K562 (cell line): ENCODE measurements at regions not wholly inside any gene's neighbourhood (a gene's known extent, or its start where the extent isn't known, plus 50 kb on each side); places are given as distances from the start of the nearest gene placed in this dataset.

Experiments
- ATAC-seq: fragments of 200-7000 bp; cut with Tn5 transposase; 3 replicates; pipeline ENCODE4 v1.9.1; 2020; ENCODE audit warnings: moderate library complexity
- BruUV-seq: library from RNA; stranded (reverse); fragments of 400-500 nt; replicated peaks from 2 replicates; lab custom pipeline; 2021; lab: Mats Ljungman, UMichigan
- CTCF ChIA-PET: fragments of 300-600 bp; formaldehyde crosslinking; extraction: SDS; loops from one replicate; lab custom pipeline; 2021; ENCODE audit warnings: low intra/inter-chr PET ratio; lab: Yijun Ruan, JAX
- POLR2A ChIA-PET: fragments of 300-600, 350-650 bp; sonication (Branson Sonifier 250); formaldehyde crosslinking; extraction: SDS; loops from one replicate; lab custom pipeline; 2021; ENCODE audit warnings: antibody characterized with exemption, inconsistent platforms; lab: Yijun Ruan, JAX
- DNase-seq, 4 experiments: peaks; one replicate each; pipeline versions ENCODE4 v3.0.0 to v3.0.0-alpha.2; 2011 to 2018; ENCODE audit warnings: low spot score in 3 of 4, mixed read lengths in 3 of 4; ENCODE audit errors: extremely low read depth in 1 of 4
- FAIRE-seq: peaks from 2 replicates; lab custom pipeline; 2011; peaks lifted over from hg19 to GRCh38; lab: Jason Lieb, UNC
- H2AFZ ChIP-seq: 2 replicates; pipeline ENCODE4 v1.6.0; 2011; ENCODE audit warnings: low read depth, low read length, control low read depth, inconsistent platforms
- H3K27ac ChIP-seq: fragments of 200-600 bp; 3 replicates; pipeline ENCODE4 v1.8.0; 2011; ENCODE audit warnings: low read depth, mild to moderate bottlenecking, control low read depth, inconsistent platforms, low read length, moderate library complexity, mixed read lengths; ENCODE audit errors: extremely low read depth
- H3K27me3 ChIP-seq, 2 experiments: fragments of 300-600 bp in 1 of 2; 2 replicates in 1 of 2; 3 replicates in 1 of 2; pipeline versions ENCODE4 v1.6.0 to v1.8.0; 2011; ENCODE audit warnings: inconsistent platforms in 2 of 2, low read length in 2 of 2, mild to moderate bottlenecking in 1 of 2, mixed read lengths in 1 of 2, moderate library complexity in 1 of 2; ENCODE audit not compliant: control insufficient read depth in 2 of 2, insufficient read depth in 2 of 2
- H3K36me3 ChIP-seq: fragments of 300-600 bp; 3 replicates; pipeline ENCODE4 v1.8.0; 2011; ENCODE audit warnings: mild to moderate bottlenecking, low read length, inconsistent platforms; ENCODE audit not compliant: control insufficient read depth, insufficient read depth
- H3K4me1 ChIP-seq, 2 experiments: fragments of 200-600 bp in 1 of 2; replicated peaks in 1 of 2; 2 replicates in 1 of 2; 3 replicates in 1 of 2; pipeline versions ENCODE4 v1.5.1 to v1.8.0; 2011; ENCODE audit warnings: inconsistent platforms in 2 of 2, low read length in 2 of 2, mild to moderate bottlenecking in 1 of 2, mixed read lengths in 1 of 2, moderate library complexity in 1 of 2; ENCODE audit not compliant: control insufficient read depth in 2 of 2, insufficient read depth in 2 of 2
- H3K4me2 ChIP-seq: 2 replicates; pipeline ENCODE4 v1.6.1; 2011; ENCODE audit warnings: low read length, control low read depth, inconsistent platforms, mixed read lengths; ENCODE audit not compliant: insufficient read depth
- H3K4me3 ChIP-seq: fragments of 200-600 bp; sonication (generic), shearing (Covaris generic); 2 replicates; pipeline ENCODE4 v1.5.1; 2016; ENCODE audit warnings: control low read depth, inconsistent platforms
- H3K79me2 ChIP-seq: fragments of 200-600 bp; 3 replicates; pipeline ENCODE4 v1.8.0; 2011; ENCODE audit warnings: low read length, inconsistent platforms; ENCODE audit not compliant: control insufficient read depth, insufficient read depth
- H3K9ac ChIP-seq, 2 experiments: 2 replicates each; pipeline versions ENCODE4 v1.6.0 to v1.6.1; 2011; ENCODE audit warnings: low read depth in 2 of 2, low read length in 2 of 2, control low read depth in 1 of 2, inconsistent platforms in 1 of 2, mild to moderate bottlenecking in 1 of 2, mixed read lengths in 1 of 2; ENCODE audit not compliant: insufficient read depth in 1 of 2
- H3K9me1 ChIP-seq: one replicate; pipeline ENCODE4 v1.6.0; 2011; ENCODE audit warnings: inconsistent platforms, mild to moderate bottlenecking, low read length, moderate library complexity; ENCODE audit not compliant: control insufficient read depth, insufficient read depth
- H3K9me3 ChIP-seq: replicated peaks from 2 replicates; pipeline ENCODE4 v1.5.1; 2011; ENCODE audit warnings: low read depth, low read length, inconsistent platforms; ENCODE audit not compliant: control insufficient read depth, insufficient read depth
- H4K20me1 ChIP-seq: replicated peaks from 2 replicates; pipeline ENCODE4 v1.6.1; 2011; ENCODE audit warnings: low read length, inconsistent platforms, mixed read lengths; ENCODE audit not compliant: control insufficient read depth, insufficient read depth
- ID3 ChIP-seq, 2 experiments: fragments of 250-450 bp in 1 of 2; fragments of 450-650 bp in 1 of 2; sonication (Bioruptor Pico) in 1 of 2; IDR thresholded peaks; 2 replicates each; pipeline versions ENCODE4 v1.6.1 to v1.8.0; 2016 to 2021; ENCODE audit warnings: mild to moderate bottlenecking in 2 of 2, moderate library complexity in 2 of 2, missing compliant biosample characterization in 1 of 2, missing genetic modification characterization in 1 of 2
- RB1 ChIP-seq: fragments of 450-650 bp; IDR thresholded peaks from 2 replicates; pipeline ENCODE4 v1.6.1; 2017; ENCODE audit warnings: low read depth, mild to moderate bottlenecking
- WGBS: fragments of 100-300 bp; shearing (Covaris generic); methylation state at CpG from one replicate; pipeline ENCODE4 v1.1.6; 2016; ENCODE audit warnings: low coverage, mixed read lengths; ENCODE audit not compliant: insufficient coverage; ENCODE audit errors: missing lambda C conversion rate; 5-methylcytosine and 5-hydroxymethylcytosine counted together
- in situ Hi-C: fragments of 300-500 bp; cut with MboI; formaldehyde crosslinking; loops from 4 replicates; pipeline ENCODE4 v1.15.0; 2018; ENCODE audit warnings: inconsistent platforms, mixed read lengths
- intact Hi-C: fragments of 100-400 bp; cut with micrococcal nuclease; formaldehyde crosslinking; loops from 2 replicates; pipeline ENCODE4 v1.14.2; 2022
- TF ChIP-seq, protein P1 (sequence below), 2 experiments: fragments of 450-650 bp; IDR thresholded peaks; 2 replicates each; pipeline ENCODE4 v1.6.1; 2016
- TF ChIP-seq, protein P2 (sequence below): fragments of 250-450 bp; sonication (Bioruptor Pico); IDR thresholded peaks from 2 replicates; pipeline ENCODE4 v1.8.0; 2021; ENCODE audit warnings: moderate library complexity, mild to moderate bottlenecking, inconsistent platforms

DNA sequence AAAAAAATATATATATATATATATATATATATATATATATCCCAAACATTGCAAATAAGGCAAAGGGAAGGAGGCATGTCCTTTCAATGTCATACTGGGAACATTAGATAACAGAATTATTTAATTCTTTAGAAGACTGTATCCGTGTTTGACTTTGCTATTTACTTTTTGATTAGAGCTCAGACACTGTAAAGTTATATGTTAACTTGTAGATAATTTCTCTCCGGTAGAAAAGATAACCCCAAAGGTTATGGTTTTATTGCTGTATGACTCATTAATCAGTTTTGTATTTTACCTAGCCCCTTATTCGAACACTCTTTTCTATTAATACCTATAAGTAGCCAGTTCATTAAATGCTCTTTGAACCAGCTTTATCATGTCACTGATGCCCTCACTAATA is 150.6 kb upstream of the DUSP21 start (continued):
- TF ChIP-seq, protein P1, sequence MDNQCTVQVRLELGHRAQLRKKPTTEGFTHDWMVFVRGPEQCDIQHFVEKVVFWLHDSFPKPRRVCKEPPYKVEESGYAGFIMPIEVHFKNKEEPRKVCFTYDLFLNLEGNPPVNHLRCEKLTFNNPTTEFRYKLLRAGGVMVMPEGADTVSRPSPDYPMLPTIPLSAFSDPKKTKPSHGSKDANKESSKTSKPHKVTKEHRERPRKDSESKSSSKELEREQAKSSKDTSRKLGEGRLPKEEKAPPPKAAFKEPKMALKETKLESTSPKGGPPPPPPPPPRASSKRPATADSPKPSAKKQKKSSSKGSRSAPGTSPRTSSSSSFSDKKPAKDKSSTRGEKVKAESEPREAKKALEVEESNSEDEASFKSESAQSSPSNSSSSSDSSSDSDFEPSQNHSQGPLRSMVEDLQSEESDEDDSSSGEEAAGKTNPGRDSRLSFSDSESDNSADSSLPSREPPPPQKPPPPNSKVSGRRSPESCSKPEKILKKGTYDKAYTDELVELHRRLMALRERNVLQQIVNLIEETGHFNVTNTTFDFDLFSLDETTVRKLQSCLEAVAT (IDR thresholded peaks at IDR 0.05), result no peak
- no peak for TF ChIP-seq RB1
- TF ChIP-seq, all 486 proteins: peak for 0

DNA sequence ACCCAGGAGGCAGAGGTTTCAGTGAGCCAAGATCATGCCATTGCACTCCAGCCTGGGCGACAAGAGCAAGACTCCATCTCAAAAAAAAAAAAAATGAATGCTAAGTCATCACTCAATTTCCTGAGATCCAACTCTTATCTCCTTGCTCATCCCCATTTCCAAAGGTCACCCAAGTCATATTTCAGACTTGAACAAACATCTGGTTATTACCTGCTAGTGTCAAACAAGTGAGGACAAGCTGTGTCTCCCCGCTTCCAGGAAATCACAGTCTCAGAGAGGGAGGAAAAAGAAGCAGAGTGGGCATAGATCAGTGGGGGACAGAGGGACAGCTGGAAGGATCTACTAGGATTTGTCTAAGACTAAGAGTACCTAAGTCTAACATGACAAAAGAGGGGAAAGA is 147.5 kb upstream of the FUNDC1 start:
- intact Hi-C loops (no loop called here), in situ Hi-C loops (no loop called here)
- ATAC-seq (no peak), DNase-seq (no peak), FAIRE-seq (no peak)
- no peak overlapping the region for H3K27ac ChIP-seq
- H3K36me3 ChIP-seq, result no peaks in the 10 kb centered on the region
- WGBS, result 43% methylated on average over 1 of the region's 2 CpGs
- H3K79me2 ChIP-seq, result no peaks in the 10 kb centered on the region
- no peaks in the 10 kb centered on the region for H4K20me1 ChIP-seq
- CTCF ChIA-PET, result no interaction called here
- TF ChIP-seq ID3 (CRISPR knock-in tag; IDR thresholded peaks at IDR 0.05) (no peak), ID3 (tag; IDR thresholded peaks at IDR 0.05) (peak; percentile 88)
- TF ChIP-seq, protein P2, sequence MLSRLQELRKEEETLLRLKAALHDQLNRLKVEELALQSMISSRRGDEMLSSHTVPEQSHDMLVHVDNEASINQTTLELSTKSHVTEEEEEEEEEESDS (CRISPR knock-in tag), result no peak
- no peak overlapping the region for H2AFZ ChIP-seq
- no peak overlapping the region for H3K9ac ChIP-seq
- H3K4me2 ChIP-seq, result no peak overlapping the region
- H3K27me3 ChIP-seq, result no peaks in the 10 kb centered on the region
- BruUV-seq, result no TSS peak
- H3K9me3 ChIP-seq, result no peaks in the 10 kb centered on the region
- no peaks in the 10 kb centered on the region for H3K9me1 ChIP-seq
- POLR2A ChIA-PET, result no interaction called here
- H3K4me3 ChIP-seq, result no peak overlapping the region
- H3K4me1 ChIP-seq, result no peaks in the 10 kb centered on the region; a peak in 1 of 5 replicates
